Peyer's patch (tissue), 4 donors: ENCODE measurements at regions not wholly inside any gene's neighbourhood (a gene's known extent, or its start where the extent isn't known, plus 50 kb on each side); places are given as distances from the start of the nearest gene placed in this dataset.

Source experiments
- DNase-seq, 3 donors: peaks; one replicate each; pipeline ENCODE4 v3.0.0-alpha.2; 2017 to 2019
- H3K27ac ChIP-seq, 4 donors: fragments of 200-600 bp; sonication (generic); one replicate each; pipeline ENCODE4 v1.5.1; 2016 to 2019
- H3K27me3 ChIP-seq, 2 donors: fragments of 200-600 bp; sonication (generic); one replicate each; pipeline ENCODE4 v1.5.1; 2019
- H3K36me3 ChIP-seq, 3 donors: fragments of 200-600 bp; sonication (generic); one replicate each; pipeline ENCODE4 v1.5.1; 2016 to 2019
- H3K4me1 ChIP-seq, 4 donors: fragments of 200-600 bp; sonication (generic); one replicate each; pipeline ENCODE4 v1.5.1; 2016 to 2019
- H3K4me3 ChIP-seq, 4 donors: fragments of 200-600 bp; sonication (generic); 1 replicate in 3 of 4; 2 replicates in 1 of 4; pipeline ENCODE4 v1.5.1; 2016 to 2019; ENCODE audit warnings: mild to moderate bottlenecking in 1 of 4
- H3K9me3 ChIP-seq, 4 donors: fragments of 200-600 bp; sonication (generic); one replicate each; pipeline ENCODE4 v1.5.1; 2016 to 2019; ENCODE audit warnings: mild to moderate bottlenecking in 1 of 4
- CTCF ChIP-seq, 6 experiments: fragments of 450-650 bp in 4 of 6; fragments of 200-600 bp in 2 of 6; sonication (generic) in 1 of 6; IDR thresholded peaks; one replicate each; pipeline ENCODE4 v1.5.1; 2017 to 2019; ENCODE audit warnings: antibody characterized with exemption in 6 of 6, mild to moderate bottlenecking in 3 of 6, moderate library complexity in 1 of 6
- POLR2A ChIP-seq, 2 donors: fragments of 450-650 bp; IDR thresholded peaks; one replicate each; pipeline ENCODE4 v1.5.1; 2017; ENCODE audit warnings: antibody characterized with exemption in 2 of 2, mild to moderate bottlenecking in 2 of 2, moderate library complexity in 2 of 2

DNA sequence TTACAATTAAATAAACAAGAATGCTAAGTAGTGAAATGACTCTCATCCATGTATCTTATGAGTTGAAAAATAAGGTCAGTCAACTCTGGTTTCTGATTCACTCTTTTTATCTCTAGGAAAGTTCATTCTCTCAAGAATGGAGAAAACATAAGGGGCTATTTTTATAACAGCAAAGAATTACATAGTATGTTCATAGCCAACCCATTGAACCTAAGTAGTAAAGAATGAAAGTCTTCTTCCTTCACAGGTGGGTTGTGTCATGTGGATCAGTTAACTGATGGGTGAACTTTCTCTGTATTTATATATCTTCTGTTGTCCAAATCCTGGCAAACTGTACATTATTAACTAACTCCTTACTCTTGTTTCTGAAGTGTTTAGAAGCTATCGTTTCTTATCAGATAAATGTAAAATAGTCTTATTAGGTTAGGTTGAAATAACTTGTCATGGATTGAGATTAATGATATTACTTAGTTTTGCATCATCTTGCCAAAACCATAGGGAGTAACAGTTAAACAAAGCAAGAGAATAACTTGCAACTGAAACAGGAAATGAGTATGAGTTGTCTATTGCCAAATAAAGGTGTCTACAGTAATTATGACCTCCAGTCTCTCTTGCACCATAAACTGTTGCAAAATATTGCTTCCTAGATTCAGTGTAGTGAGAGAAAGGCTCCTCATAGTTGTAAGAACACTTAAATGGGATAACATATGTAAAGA is 86.8 kb downstream of the ANKRD7 start:
- Histone ChIP-seq H3K4me1 (no peaks in the 10 kb centered on the region), H3K27me3 (no peaks in the 10 kb centered on the region), H3K27ac (no peak overlapping the region), H3K4me3 (no peak overlapping the region), H3K36me3 (no peaks in the 10 kb centered on the region), H3K9me3 (no peaks in the 10 kb centered on the region)
- TF ChIP-seq POLR2A (IDR thresholded peaks at IDR 0.05) (no peak), CTCF (IDR thresholded peaks at IDR 0.05) (no peak)
- no peak for DNase-seq

DNA sequence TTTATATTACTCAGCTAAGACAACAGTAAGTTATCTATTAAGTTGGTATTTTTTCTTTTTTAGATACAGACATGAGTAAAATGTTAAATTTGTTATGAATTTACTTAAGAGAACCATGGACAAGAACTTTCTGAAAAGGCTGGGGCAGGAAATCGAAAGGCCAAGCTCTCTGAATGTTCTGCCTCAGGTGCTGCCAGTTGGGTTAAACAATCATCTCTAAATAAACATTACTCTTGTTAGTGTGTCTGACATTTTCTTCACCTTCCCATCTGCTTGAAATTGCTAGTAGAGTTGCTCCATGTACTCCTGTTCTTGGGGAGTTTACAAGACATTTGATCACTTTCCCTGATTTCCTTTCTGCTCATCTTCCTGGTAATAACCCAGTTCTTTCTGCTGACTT is 87.5 kb downstream of the ANKRD7 start:
- Histone ChIP-seq H3K27me3 (no peaks in the 10 kb centered on the region), H3K27ac (no peak overlapping the region), H3K4me1 (no peaks in the 10 kb centered on the region), H3K4me3 (no peak overlapping the region), H3K36me3 (no peaks in the 10 kb centered on the region), H3K9me3 (no peaks in the 10 kb centered on the region)
- TF ChIP-seq POLR2A (IDR thresholded peaks at IDR 0.05) (no peak), CTCF (IDR thresholded peaks at IDR 0.05) (no peak)
- DNase-seq = no peak

DNA sequence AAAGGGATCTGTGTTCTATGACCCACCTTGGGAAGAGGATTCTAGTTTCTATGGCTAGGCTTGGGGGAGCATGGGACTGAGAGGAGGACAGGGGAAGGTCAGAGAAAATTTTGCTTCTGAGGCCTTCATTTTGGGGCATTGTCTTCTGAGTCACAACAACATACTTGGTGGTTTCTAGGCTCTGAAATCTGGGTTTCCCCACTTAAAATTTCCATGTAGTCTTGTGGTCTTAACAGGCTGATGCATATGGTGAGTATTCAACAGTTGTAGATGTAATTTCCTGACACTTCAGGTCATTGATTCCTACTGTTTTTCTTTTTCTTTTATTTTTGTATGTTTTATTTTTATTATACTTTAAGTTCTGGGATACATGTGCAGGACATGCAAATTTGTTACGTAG is 88.5 kb downstream of the ANKRD7 start:
- no peak overlapping the region for H3K27ac ChIP-seq
- no peaks in the 10 kb centered on the region for H3K27me3 ChIP-seq
- H3K36me3 ChIP-seq = no peaks in the 10 kb centered on the region
- H3K4me3 ChIP-seq = no peak overlapping the region
- DNase-seq = no peak
- no peaks in the 10 kb centered on the region for H3K9me3 ChIP-seq
- TF ChIP-seq CTCF (IDR thresholded peaks at IDR 0.05) (no peak), POLR2A (IDR thresholded peaks at IDR 0.05) (no peak)
- H3K4me1 ChIP-seq = no peaks in the 10 kb centered on the region

GRCh38 chr7:118324790-118325449 is 100.4 kb downstream of the ANKRD7 start:
- no peaks in the 10 kb centered on the region for H3K9me3 ChIP-seq
- no peak overlapping the region for H3K27ac ChIP-seq
- no peak for DNase-seq
- H3K4me3 ChIP-seq = no peak overlapping the region
- H3K36me3 ChIP-seq = no peaks in the 10 kb centered on the region
- no peaks in the 10 kb centered on the region for H3K4me1 ChIP-seq
- TF ChIP-seq CTCF (IDR thresholded peaks at IDR 0.05) (no peak), POLR2A (IDR thresholded peaks at IDR 0.05) (no peak)
- no peaks in the 10 kb centered on the region for H3K27me3 ChIP-seq

- Histone ChIP-seq H3K4me3 (no peak overlapping the region), H3K9me3 (no peaks in the 10 kb centered on the region), H3K27me3 (no peaks in the 10 kb centered on the region), H3K36me3 (no peaks in the 10 kb centered on the region), H3K4me1 (no peaks in the 10 kb centered on the region), H3K27ac (no peak overlapping the region)
- no peak for TF ChIP-seq CTCF (IDR thresholded peaks at IDR 0.05)
- no peak for TF ChIP-seq POLR2A (IDR thresholded peaks at IDR 0.05)
- no peak for DNase-seq
Measured at GRCh38 chr7:118325450-118325808, 100.9 kb downstream of the ANKRD7 start.
